H1 (cell line): ENCODE measurements at regions not wholly inside any gene's neighbourhood (a gene's known extent, or its start where the extent isn't known, plus 50 kb on each side); places are given as distances from the start of the nearest gene placed in this dataset.
"Not testable (repeated sequence)": the region's sequence is repeated elsewhere in the genome, so short reads cannot be mapped to it uniquely, and the experiment has no call there.

ENCODE experiments used
- CTCF ChIA-PET: fragments of 300-600 bp; sonication (Branson Sonifier 250); formaldehyde crosslinking; loops from one replicate; lab custom pipeline; 2021; ENCODE audit not compliant: partially characterized antibody; lab: Charles Lee
- POLR2A ChIA-PET: fragments of 300-600 bp; sonication (Branson Sonifier 250); formaldehyde crosslinking; loops from one replicate; lab custom pipeline; 2021; ENCODE audit warnings: inconsistent platforms; ENCODE audit not compliant: partially characterized antibody; lab: Charles Lee
- DNase-seq, 2 experiments: peaks; one replicate each; pipeline versions ENCODE4 v3.0.0 to v3.0.0-alpha.2; 2010 to 2022; ENCODE audit warnings: low spot score in 2 of 2, low read depth in 1 of 2, mixed read lengths in 1 of 2
- FAIRE-seq: peaks from 2 replicates; lab custom pipeline; 2011; peaks lifted over from hg19 to GRCh38; lab: Jason Lieb, UNC
- H2AFZ ChIP-seq: 2 replicates; pipeline ENCODE4 v1.8.1; 2012; ENCODE audit warnings: low read length, inconsistent platforms
- H2AK5ac ChIP-seq: 2 replicates; pipeline ENCODE4 v1.6.1; 2013; ENCODE audit warnings: low read depth, low read length
- H2BK120ac ChIP-seq: replicated peaks from 2 replicates; pipeline ENCODE3; 2013; ENCODE audit warnings: low read depth, low read length, inconsistent platforms
- H2BK12ac ChIP-seq: 2 replicates; pipeline ENCODE4 v1.6.1; 2013; ENCODE audit warnings: low read depth, low read length
- H2BK15ac ChIP-seq: 2 replicates; pipeline ENCODE4 v1.6.1; 2013; ENCODE audit warnings: low read length
- H2BK20ac ChIP-seq: 2 replicates; pipeline ENCODE4 v1.6.1; 2013; ENCODE audit warnings: low read length
- H2BK5ac ChIP-seq: 2 replicates; pipeline ENCODE4 v1.6.1; 2013; ENCODE audit warnings: low read depth, low read length
- H3K14ac ChIP-seq: 2 replicates; pipeline ENCODE4 v1.6.1; 2013; ENCODE audit warnings: inconsistent platforms; ENCODE audit not compliant: insufficient read length
- H3K18ac ChIP-seq: 2 replicates; pipeline ENCODE4 v1.6.1; 2013; ENCODE audit warnings: low read length; ENCODE audit errors: extremely low read depth
- H3K23ac ChIP-seq: 2 replicates; pipeline ENCODE4 v1.6.1; 2013; ENCODE audit warnings: inconsistent platforms; ENCODE audit not compliant: insufficient read length
- H3K23me2 ChIP-seq: 2 replicates; pipeline ENCODE4 v1.6.1; 2013; ENCODE audit warnings: low read depth, low read length
- H3K27ac ChIP-seq: 2 replicates; pipeline ENCODE4 v1.6.1; 2011; ENCODE audit warnings: low read depth, low read length, inconsistent platforms
- H3K27me3 ChIP-seq, 4 experiments: replicated peaks in 1 of 4; 1 replicate in 1 of 4; 2 replicates in 3 of 4; pipeline versions ENCODE4 v1.6.1 to v1.8.1; 2011 to 2013; ENCODE audit warnings: low read length in 3 of 4, mild to moderate bottlenecking in 3 of 4, inconsistent platforms in 2 of 4, mixed read lengths in 2 of 4, moderate library complexity in 1 of 4; ENCODE audit not compliant: control insufficient read depth in 3 of 4, insufficient read depth in 3 of 4; ENCODE audit errors: extremely low read depth in 1 of 4
- H3K36me3 ChIP-seq, 4 experiments: 2 replicates each; pipeline versions ENCODE4 v1.6.1 to v1.8.1; 2011 to 2013; ENCODE audit warnings: mild to moderate bottlenecking in 4 of 4, low read length in 3 of 4, moderate library complexity in 2 of 4, control low read depth in 1 of 4, inconsistent platforms in 1 of 4; ENCODE audit not compliant: insufficient read depth in 4 of 4, control insufficient read depth in 2 of 4
- H3K4ac ChIP-seq: replicated peaks from 2 replicates; pipeline ENCODE3; 2013; ENCODE audit warnings: low read length, low read depth, mixed read lengths, inconsistent platforms; ENCODE audit not compliant: insufficient read length
- H3K4me1 ChIP-seq, 4 experiments: replicated peaks in 1 of 4; 1 replicate in 1 of 4; 2 replicates in 3 of 4; pipeline versions ENCODE4 v1.6.1 to v1.8.1; 2011 to 2013; ENCODE audit warnings: low read length in 3 of 4, inconsistent platforms in 2 of 4, mixed read lengths in 1 of 4; ENCODE audit not compliant: insufficient read depth in 4 of 4, control insufficient read depth in 3 of 4
- H3K4me2 ChIP-seq, 2 experiments: 2 replicates each; pipeline versions ENCODE4 v1.6.1 to v1.8.1; 2011 to 2013; ENCODE audit warnings: low read depth in 2 of 2, low read length in 2 of 2, control low read depth in 1 of 2, inconsistent platforms in 1 of 2, mild to moderate bottlenecking in 1 of 2; ENCODE audit not compliant: insufficient read depth in 1 of 2
- H3K4me3 ChIP-seq, 4 experiments: fragments of 200-600, 300-600 bp in 1 of 4; sonication (generic), shearing (Covaris generic), sonication (Bioruptor Twin) in 1 of 4; 2 replicates each; pipeline versions ENCODE4 v1.5.1 to v1.8.1; 2011 to 2016; ENCODE audit warnings: low read length in 4 of 4, low read depth in 3 of 4, control low read depth in 2 of 4, inconsistent platforms in 2 of 4, mild to moderate bottlenecking in 2 of 4, mixed read lengths in 1 of 4, moderate library complexity in 1 of 4; ENCODE audit not compliant: insufficient read depth in 2 of 4; ENCODE audit errors: extremely low read depth in 1 of 4
- H3K56ac ChIP-seq: replicated peaks from 2 replicates; pipeline ENCODE3; 2013; ENCODE audit warnings: low read depth, mild to moderate bottlenecking, mixed read lengths, low read length, inconsistent platforms; ENCODE audit not compliant: insufficient read length
- H3K79me1 ChIP-seq: 2 replicates; pipeline ENCODE4 v1.6.1; 2013; ENCODE audit warnings: low read depth, low read length, control low read depth
- H3K79me2 ChIP-seq, 2 experiments: 2 replicates each; pipeline versions ENCODE4 v1.6.1 to v1.8.1; 2012 to 2013; ENCODE audit warnings: low read length in 2 of 2, mild to moderate bottlenecking in 2 of 2, inconsistent platforms in 1 of 2; ENCODE audit not compliant: insufficient read depth in 2 of 2, control insufficient read depth in 1 of 2
- H3K9ac ChIP-seq, 4 experiments: replicated peaks in 1 of 4; 1 replicate in 1 of 4; 2 replicates in 3 of 4; pipeline versions ENCODE4 v1.6.1 to v1.8.1; 2011 to 2013; ENCODE audit warnings: low read depth in 3 of 4, low read length in 3 of 4, control low read depth in 2 of 4, mild to moderate bottlenecking in 2 of 4, moderate library complexity in 2 of 4, inconsistent platforms in 1 of 4; ENCODE audit errors: extremely low read depth in 1 of 4
- H3K9me3 ChIP-seq, 2 experiments: 2 replicates each; pipeline versions ENCODE4 v1.6.1 to v1.8.1; 2012 to 2013; ENCODE audit warnings: mild to moderate bottlenecking in 2 of 2, moderate library complexity in 2 of 2, control low read depth in 1 of 2, inconsistent platforms in 1 of 2, low read depth in 1 of 2, low read length in 1 of 2, mixed read lengths in 1 of 2; ENCODE audit not compliant: insufficient read depth in 2 of 2
- H4K20me1 ChIP-seq, 2 experiments: replicated peaks in 1 of 2; 2 replicates each; pipeline versions ENCODE3 to v1.8.1; 2011 to 2013; ENCODE audit warnings: inconsistent platforms in 2 of 2, low read length in 2 of 2, mild to moderate bottlenecking in 1 of 2; ENCODE audit not compliant: insufficient read depth in 2 of 2, control insufficient read depth in 1 of 2
- H4K5ac ChIP-seq: 2 replicates; pipeline ENCODE4 v1.6.1; 2013; ENCODE audit warnings: low read length, low read depth, mixed read lengths, inconsistent platforms; ENCODE audit not compliant: insufficient read length
- H4K8ac ChIP-seq: 2 replicates; pipeline ENCODE4 v1.8.0; 2013; ENCODE audit warnings: mild to moderate bottlenecking, moderate library complexity, low read length, inconsistent platforms; ENCODE audit not compliant: insufficient read depth; ENCODE audit errors: extremely low read depth
- H4K91ac ChIP-seq: replicated peaks from 2 replicates; pipeline ENCODE3; 2013; ENCODE audit warnings: low read length, mixed read lengths, inconsistent platforms; ENCODE audit not compliant: insufficient read length
- whole genome bisulfite sequencing, 2 experiments: shearing (Covaris generic) in 1 of 2; methylation state at CpG; one replicate each; pipeline versions ENCODE4 v1.1.6 to v1.1.7; 2013 to 2015; ENCODE audit warnings: low lambda C conversion rate in 2 of 2, mixed read lengths in 2 of 2, inconsistent platforms in 1 of 2, low coverage in 1 of 2, missing lambda C conversion rate in 1 of 2; ENCODE audit not compliant: insufficient replicate concordance in 2 of 2, insufficient coverage in 1 of 2, insufficient read length in 1 of 2; ENCODE audit errors: extremely low coverage in 1 of 2, missing lambda C conversion rate in 1 of 2; 5-methylcytosine and 5-hydroxymethylcytosine counted together

DNA sequence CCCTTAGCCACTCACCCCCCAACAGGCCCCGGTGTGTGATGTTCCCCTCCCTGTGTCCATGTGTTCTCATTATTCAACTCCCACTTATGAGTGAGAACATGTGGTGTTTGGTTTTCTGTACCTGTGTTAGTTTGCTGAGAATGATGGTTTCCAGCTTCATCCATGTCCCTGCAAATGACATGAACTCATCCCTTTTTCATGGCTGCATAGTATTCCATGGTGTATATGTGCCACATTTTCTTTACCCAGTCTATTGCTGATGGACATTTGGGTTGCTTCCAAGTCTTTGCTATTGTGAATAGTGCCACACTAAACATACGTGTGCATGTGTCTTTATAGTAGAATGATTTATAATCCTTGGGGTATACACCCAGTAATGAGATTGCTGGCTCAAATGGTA, 605.7 kb downstream of the EBF1 start:
- H3K36me3 ChIP-seq, H4K8ac ChIP-seq, H3K9ac ChIP-seq, H3K4me3 ChIP-seq, H4K20me1 ChIP-seq, H3K4me2 ChIP-seq, H3K23me2 ChIP-seq, H2BK5ac ChIP-seq, H3K27ac ChIP-seq, H3K18ac ChIP-seq, H3K4me1 ChIP-seq, H2BK20ac ChIP-seq, H4K91ac ChIP-seq, H3K9me3 ChIP-seq, DNase-seq, CTCF ChIA-PET, H3K14ac ChIP-seq, H2AK5ac ChIP-seq, H3K79me1 ChIP-seq, H4K5ac ChIP-seq, H3K56ac ChIP-seq, H2BK12ac ChIP-seq, H2BK120ac ChIP-seq, H3K23ac ChIP-seq, H2AFZ ChIP-seq, H3K4ac ChIP-seq, POLR2A ChIA-PET, FAIRE-seq, H3K79me2 ChIP-seq, H2BK15ac ChIP-seq, H3K27me3 ChIP-seq: not testable (repeated sequence)
- WGBS, 2 experiments = 95% methylated on average over 2 of the region's 2 CpGs; no CpG with 5 or more reads in 1 of the 2 experiments
